Lower leg skin (tissue), 3 donors: ENCODE measurements at regions not wholly inside any gene's neighbourhood (a gene's known extent, or its start where the extent isn't known, plus 50 kb on each side); places are given as distances from the start of the nearest gene placed in this dataset.

Experiments used
- POLR2A ChIP-seq, 2 donors: fragments of 450-650 bp; IDR thresholded peaks; one replicate each; pipeline ENCODE4 v1.6.1; 2016 to 2017; ENCODE audit warnings: antibody characterized with exemption in 2 of 2, mild to moderate bottlenecking in 1 of 2, moderate library complexity in 1 of 2
- TF ChIP-seq, protein P1 (sequence below), 3 donors: fragments of 450-650 bp; IDR thresholded peaks; one replicate each; pipeline ENCODE4 v1.5.1; 2016; ENCODE audit warnings: antibody characterized with exemption in 3 of 3, mild to moderate bottlenecking in 3 of 3, moderate library complexity in 2 of 3

DNA sequence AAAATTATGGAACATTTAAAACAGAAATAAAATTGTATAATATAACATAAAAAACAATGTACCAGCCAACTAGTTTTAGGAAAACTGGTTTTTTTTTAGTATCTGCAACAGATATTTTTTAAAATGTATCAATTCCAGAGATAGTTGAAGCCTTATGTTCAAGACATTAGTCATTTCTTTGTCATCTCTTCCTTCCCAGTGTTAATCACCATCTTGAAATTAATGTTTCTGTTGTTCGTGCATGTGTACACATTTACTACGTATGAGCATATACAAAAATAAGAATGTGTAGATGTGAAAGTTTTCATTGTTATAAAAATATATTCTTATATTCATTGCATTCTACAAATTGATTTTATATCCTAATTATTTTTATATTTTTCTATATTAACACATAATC lies 1062.1 kb downstream of the SLC6A15 start:
- TF ChIP-seq POLR2A (IDR thresholded peaks at IDR 0.05): no peak
- TF ChIP-seq, protein P1, sequence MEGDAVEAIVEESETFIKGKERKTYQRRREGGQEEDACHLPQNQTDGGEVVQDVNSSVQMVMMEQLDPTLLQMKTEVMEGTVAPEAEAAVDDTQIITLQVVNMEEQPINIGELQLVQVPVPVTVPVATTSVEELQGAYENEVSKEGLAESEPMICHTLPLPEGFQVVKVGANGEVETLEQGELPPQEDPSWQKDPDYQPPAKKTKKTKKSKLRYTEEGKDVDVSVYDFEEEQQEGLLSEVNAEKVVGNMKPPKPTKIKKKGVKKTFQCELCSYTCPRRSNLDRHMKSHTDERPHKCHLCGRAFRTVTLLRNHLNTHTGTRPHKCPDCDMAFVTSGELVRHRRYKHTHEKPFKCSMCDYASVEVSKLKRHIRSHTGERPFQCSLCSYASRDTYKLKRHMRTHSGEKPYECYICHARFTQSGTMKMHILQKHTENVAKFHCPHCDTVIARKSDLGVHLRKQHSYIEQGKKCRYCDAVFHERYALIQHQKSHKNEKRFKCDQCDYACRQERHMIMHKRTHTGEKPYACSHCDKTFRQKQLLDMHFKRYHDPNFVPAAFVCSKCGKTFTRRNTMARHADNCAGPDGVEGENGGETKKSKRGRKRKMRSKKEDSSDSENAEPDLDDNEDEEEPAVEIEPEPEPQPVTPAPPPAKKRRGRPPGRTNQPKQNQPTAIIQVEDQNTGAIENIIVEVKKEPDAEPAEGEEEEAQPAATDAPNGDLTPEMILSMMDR (IDR thresholded peaks at IDR 0.05): no peak
